GM21723 (cell line): ENCODE measurements at regions not wholly inside any gene's neighbourhood (a gene's known extent, or its start where the extent isn't known, plus 50 kb on each side); places are given as distances from the start of the nearest gene placed in this dataset.

Experiments used
- ATAC-seq: cut with Tn5 transposase; IDR thresholded peaks from one replicate; pipeline ENCODE4 v1.9.1; 2021; ENCODE audit warnings: mild to moderate bottlenecking, moderate library complexity; ENCODE audit not compliant: unreplicated experiment

- ATAC-seq = no peak
Observed at GRCh38 chr11:122523846-122524805, 131.4 kb upstream of the UBASH3B start.

DNA sequence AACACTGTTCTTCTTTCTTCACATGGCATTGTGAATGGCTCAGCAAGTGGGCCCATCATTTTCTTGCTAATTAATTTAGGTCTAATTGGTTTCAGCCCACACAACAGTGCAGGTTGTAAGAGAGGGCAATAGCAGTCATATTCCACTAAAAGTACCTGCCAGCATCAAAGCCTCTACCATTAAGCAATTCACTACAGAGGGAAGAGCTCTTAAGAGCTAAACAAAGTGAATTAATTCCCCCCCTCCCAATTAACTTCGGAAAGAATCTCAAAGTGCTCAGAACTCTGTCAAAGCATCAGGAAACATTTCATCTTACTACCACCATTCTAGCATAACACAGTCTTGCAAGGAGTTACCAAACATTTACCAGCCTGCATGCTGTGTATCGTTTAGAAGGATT lies 133.9 kb upstream of the UBASH3B start:
- ATAC-seq = no peak

DNA sequence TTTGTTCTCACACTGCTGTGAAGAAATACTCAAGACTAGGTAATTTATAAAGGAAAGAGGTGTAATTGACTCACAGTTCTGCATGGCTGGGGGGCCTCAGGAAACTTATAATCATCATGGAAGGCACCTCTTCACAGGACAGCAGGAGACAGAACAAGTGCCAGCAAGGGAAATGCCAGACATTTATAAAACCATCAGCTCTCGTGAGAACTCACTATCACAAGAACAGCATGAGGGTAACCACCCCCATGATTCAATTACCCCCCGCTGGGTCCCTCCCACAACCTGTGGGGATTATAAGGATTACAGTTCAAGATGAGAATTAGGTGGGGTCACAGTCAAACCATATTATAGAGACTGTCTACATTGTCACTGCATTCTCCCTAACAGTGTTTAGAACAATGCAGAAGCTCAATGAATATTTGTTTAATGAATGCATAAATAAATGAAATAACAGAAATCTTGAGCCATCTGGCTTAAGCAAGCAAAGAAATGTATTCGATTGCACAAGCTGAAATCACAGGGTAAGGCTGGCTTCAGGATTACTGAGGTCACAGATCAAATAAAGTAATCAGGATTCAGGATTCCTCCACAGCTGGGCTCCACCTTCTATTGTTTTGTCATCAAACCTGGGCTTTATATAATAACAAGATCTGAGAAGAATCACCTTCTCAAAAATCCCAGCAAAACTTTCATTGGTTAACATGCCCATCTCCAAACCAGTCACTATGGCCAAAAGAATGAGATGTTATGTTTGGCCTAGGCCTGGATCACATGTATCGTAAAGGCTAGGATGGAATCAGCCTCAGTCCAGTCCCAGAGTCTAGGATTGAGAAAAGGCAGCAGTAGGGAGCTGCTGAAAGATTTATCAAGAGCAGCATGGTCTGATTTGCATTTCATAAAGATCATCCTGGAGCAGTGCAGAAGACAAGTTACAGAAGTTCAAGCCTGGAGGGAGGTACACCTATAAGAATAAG lies 137.8 kb upstream of the UBASH3B start:
- no peak for ATAC-seq

- no peak for ATAC-seq
Observed at GRCh38 chr11:122516686-122517085, 138.8 kb upstream of the UBASH3B start.

GRCh38 chr11:122513997-122514396 lies 141.5 kb upstream of the UBASH3B start:
- ATAC-seq = no peak

DNA sequence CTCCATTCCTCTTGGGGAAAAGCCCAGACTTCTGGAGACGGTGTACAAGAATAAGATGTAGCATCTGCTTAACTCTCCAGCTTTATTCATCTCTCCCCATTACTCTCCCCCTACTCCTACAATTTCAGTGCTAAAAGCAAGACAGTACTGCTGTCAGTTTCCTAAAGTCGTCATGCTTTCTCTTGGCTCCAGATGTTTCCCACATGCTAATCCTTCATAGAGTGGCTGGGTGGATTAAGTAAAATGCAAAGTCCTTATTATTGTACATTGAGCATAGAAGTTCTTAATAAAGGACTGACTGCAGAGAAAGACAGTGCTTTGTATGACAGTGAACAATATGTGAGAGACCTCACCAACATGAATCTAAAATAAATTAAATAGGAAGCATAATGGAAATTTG lies 142.2 kb upstream of the UBASH3B start:
- no peak for ATAC-seq

DNA sequence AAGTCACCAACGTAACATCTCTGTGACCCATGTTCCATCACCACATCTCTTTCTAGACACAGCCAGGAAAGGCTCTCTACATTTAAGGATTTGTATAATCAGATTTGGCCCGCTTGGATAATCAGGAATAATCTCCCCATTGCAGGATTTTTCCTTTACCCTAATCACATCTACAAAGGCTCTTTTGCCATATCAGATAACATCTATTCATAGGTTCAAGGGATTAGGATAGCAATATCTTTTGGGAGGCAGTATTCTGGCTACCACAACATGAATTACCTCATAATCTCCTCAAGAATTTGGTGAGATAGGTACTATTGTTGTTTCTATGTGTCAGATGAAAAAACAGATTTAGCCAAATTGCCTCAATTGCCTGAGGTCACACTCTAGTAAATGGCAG lies 142.8 kb upstream of the UBASH3B start:
- ATAC-seq = no peak

DNA sequence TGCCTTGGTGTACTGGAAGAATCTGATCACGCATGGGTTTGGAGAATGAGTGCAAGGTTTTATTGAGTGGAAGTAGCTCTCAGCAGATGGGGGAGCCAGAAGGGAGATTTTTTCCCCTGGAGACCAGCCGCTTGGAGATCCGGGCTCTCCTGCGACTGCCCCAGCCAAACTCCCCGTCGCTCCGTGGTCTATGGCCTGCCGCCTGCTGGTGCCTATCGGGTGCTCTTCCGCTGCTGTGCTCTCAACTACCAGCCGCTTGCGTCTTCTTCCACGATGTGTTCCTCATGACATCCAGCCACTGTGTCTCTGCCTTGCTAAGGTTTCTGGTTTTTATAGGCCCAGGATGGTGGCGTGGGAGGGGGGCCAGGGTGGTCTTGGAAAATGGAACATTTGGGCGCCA lies 145.6 kb upstream of the UBASH3B start:
- ATAC-seq = no peak

GRCh38 chr11:122509091-122509490 lies 146.4 kb upstream of the UBASH3B start:
- ATAC-seq = no peak

GRCh38 chr11:122505304-122506006 lies 150.1 kb upstream of the UBASH3B start:
- peak; percentile 67 for ATAC-seq

DNA sequence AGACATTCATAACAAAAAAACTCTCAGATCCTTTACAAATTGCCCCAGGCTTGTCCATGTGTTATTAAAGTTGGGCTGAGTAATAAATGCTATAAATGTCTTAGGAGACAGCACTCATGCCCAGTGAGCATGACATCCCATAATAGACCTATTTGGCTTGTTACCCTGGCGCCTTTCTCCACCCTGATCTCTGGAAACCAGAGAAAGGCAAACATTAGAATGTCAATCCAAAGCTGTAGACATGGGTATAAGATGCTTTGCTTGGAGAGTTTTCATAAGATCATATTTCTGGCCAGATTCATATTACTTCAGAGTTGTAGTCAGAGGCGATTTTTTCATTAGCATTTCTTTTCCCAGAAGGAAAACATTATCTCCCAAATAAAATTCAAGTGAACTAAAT lies 161.3 kb upstream of the UBASH3B start:
- ATAC-seq = no peak

DNA sequence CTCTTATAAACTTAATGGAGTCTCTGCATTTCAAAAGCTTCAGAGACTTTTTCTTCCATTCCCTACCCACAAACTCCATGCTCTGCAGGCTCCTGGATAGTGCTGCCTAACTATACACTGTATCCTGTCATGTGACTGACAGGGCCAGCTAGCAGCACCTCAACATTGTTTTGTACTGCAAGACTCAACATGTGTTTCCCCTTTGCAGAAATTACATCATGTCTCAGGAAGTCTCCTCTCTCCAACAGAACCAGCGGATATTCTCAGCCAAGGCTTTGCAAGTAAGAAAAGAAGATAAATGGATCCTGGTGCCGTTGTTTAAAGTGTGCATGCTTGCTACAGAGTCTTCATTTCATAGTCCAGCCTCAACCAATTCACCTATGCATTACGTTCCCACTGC lies 164.0 kb upstream of the UBASH3B start:
- no peak for ATAC-seq

DNA sequence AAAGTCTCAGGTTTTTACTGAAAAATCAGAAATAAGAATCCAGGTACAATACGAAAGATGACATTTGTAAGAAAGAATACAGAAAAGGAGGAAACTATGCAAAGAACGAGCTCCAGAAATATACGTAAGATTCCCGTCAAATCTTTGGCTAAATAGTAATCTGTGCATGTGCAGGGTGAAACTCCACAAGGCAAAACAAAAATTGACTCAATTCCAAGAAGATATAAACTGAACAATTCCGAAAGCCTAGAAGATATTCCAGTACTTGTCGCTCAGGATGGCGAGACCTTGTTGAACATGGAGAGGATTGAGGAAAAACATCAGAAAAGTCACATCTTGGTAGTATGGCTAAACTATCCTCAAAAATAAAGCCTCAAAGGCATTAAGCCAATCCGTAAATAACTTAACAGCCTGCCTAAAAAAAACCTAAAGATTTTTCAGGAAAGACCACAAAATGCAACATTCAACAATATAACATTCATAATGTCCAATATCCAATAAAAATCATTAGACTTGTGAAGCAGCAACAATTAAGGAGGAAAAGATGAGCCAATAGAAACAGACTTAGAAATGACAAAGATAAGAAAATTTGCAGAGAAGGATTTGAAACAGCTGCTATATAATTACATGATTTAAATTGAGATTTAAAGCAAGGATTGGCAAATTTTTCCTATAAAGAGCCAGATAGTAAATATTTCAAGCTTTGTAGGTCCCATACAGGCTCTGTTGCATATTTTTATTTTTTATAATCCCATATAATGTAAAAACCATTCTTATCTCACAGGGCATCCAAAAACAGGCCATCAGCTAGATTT lies 166.4 kb upstream of the UBASH3B start:
- ATAC-seq = no peak

- no peak for ATAC-seq
Observed at GRCh38 chr11:122487669-122488068, 167.9 kb upstream of the UBASH3B start.

DNA sequence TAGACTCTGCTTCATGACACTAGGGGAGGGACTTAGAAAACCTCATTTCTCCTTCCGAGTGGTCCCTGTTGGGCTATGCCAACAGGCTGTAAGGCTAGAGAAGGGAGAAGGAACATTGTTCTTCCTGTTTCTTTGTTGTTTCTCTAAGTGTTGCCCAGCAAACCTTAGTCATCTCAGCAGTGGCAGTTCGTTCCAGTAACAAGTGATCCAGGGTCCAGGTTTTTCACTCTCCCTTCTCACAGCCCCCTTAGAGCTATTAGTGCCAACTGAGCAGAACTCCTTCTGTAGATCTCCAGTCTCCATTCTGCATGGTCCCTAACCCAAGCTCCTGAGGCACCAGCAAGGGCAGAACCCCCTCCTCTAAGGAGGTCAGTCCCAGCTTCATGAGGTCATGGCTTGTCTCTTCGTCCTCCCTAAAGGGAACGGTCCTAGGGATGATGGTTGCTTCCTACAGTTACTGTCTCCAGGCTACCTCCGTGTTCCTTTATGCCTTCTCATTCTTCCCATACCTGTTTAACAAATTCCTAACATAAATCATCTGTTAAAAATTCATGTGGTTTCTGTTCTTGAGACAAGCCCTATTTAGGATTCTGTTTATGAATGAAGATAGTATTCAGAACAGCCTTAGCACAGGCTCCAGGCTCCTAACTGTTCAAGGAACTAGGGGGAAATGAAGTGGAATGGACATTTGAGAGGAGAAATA lies 168.6 kb upstream of the UBASH3B start:
- ATAC-seq = no peak

- no peak for ATAC-seq
Observed at GRCh38 chr11:122478986-122479385, 176.5 kb upstream of the UBASH3B start.

GRCh38 chr11:122468965-122469364 lies 186.6 kb upstream of the UBASH3B start:
- no peak for ATAC-seq

GRCh38 chr11:122463530-122463929 lies 192.0 kb upstream of the UBASH3B start:
- ATAC-seq = no peak

- no peak for ATAC-seq
Observed at GRCh38 chr11:122459064-122459463, 196.5 kb upstream of the UBASH3B start.

DNA sequence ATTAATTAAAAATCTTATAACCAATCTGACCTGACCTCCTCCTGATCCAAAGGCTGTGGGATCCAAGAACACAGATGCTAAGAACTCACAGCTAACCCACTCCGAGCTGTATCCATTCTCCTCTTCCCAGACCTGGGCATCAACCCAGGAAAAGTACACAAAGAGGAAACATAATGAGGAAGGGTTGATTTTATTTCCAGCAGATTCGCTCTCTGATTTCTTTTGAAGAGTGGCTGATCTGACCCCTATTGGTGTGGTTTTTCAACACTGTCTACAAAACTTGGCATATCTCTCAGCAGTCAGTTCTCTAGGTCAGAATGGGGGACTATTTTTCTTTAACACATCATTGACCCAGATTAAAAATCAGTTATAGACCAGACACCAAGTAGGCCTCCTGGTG lies 201.9 kb upstream of the UBASH3B start:
- no peak for ATAC-seq
